ENCODE measurements at regions not wholly inside any gene's neighbourhood (a gene's known extent, or its start where the extent isn't known, plus 50 kb on each side); places are given as distances from the start of the nearest gene placed in this dataset.

DNA sequence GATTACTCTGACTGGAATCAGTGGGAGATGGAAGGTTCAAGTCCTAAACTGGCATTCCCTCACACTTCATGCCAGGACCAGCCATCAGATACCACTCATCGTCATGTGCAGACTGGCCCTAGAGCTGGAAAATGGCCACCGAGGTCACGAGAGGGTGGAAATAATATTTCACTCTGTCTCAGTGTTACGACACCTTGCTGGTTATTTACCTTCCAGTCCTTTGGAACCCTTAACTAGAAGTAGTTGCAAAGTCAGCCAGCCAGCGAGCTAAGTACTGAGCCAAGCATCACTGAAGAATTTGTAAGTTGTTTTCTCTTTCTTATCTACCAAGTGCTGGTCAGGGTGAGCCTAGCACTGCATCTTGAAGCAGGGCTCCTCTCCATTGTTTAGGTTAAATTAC is 309.9 kb upstream of the RASGRP1 start:
- TF ChIP-seq, protein P1, sequence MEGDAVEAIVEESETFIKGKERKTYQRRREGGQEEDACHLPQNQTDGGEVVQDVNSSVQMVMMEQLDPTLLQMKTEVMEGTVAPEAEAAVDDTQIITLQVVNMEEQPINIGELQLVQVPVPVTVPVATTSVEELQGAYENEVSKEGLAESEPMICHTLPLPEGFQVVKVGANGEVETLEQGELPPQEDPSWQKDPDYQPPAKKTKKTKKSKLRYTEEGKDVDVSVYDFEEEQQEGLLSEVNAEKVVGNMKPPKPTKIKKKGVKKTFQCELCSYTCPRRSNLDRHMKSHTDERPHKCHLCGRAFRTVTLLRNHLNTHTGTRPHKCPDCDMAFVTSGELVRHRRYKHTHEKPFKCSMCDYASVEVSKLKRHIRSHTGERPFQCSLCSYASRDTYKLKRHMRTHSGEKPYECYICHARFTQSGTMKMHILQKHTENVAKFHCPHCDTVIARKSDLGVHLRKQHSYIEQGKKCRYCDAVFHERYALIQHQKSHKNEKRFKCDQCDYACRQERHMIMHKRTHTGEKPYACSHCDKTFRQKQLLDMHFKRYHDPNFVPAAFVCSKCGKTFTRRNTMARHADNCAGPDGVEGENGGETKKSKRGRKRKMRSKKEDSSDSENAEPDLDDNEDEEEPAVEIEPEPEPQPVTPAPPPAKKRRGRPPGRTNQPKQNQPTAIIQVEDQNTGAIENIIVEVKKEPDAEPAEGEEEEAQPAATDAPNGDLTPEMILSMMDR (IDR thresholded peaks at IDR 0.05) = no peak
- no peak for TF ChIP-seq NFIC (IDR thresholded peaks at IDR 0.05; ENCODE audit: borderline replicate concordance)
- no peak for TF ChIP-seq MXI1 (IDR thresholded peaks at IDR 0.05; ENCODE audit: low read depth, low read length)
- no peak for TF ChIP-seq TAF1 (IDR thresholded peaks at IDR 0.05; ENCODE audit: borderline replicate concordance, low read depth, low read length)
- no peak for TF ChIP-seq EZH2phosphoT487 (IDR thresholded peaks at IDR 0.05; ENCODE audit: borderline replicate concordance, low read depth)
- TF ChIP-seq, protein P2, sequence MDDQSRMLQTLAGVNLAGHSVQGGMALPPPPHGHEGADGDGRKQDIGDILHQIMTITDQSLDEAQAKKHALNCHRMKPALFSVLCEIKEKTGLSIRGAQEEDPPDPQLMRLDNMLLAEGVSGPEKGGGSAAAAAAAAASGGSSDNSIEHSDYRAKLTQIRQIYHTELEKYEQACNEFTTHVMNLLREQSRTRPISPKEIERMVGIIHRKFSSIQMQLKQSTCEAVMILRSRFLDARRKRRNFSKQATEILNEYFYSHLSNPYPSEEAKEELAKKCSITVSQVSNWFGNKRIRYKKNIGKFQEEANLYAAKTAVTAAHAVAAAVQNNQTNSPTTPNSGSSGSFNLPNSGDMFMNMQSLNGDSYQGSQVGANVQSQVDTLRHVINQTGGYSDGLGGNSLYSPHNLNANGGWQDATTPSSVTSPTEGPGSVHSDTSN (IDR thresholded peaks at IDR 0.05) = no peak

All from SK-N-SH (cell line).